ENCODE measurements at regions not wholly inside any gene's neighbourhood (a gene's known extent, or its start where the extent isn't known, plus 50 kb on each side); places are given as distances from the start of the nearest gene placed in this dataset.

DNA sequence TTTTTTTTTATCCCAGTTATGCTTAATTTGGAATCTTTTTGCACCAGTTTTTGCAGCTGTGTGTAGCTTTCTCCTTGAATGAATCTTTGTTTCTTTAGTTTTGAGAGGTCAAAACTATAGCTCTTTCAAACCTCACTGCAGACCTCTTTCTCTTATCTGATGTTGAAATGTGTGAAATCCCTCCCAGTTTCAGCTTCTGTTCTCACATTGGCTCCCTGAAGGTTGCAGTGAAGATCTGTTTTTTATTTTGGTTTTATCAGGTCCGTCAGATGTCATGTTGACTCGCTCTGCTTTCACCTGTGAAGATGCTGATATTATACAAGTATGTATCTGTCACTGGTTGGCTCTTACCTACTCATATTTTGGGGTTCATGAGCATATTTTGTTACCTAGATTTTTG is 372.0 kb downstream of the RFC3 start:
- TF ChIP-seq, protein P1, sequence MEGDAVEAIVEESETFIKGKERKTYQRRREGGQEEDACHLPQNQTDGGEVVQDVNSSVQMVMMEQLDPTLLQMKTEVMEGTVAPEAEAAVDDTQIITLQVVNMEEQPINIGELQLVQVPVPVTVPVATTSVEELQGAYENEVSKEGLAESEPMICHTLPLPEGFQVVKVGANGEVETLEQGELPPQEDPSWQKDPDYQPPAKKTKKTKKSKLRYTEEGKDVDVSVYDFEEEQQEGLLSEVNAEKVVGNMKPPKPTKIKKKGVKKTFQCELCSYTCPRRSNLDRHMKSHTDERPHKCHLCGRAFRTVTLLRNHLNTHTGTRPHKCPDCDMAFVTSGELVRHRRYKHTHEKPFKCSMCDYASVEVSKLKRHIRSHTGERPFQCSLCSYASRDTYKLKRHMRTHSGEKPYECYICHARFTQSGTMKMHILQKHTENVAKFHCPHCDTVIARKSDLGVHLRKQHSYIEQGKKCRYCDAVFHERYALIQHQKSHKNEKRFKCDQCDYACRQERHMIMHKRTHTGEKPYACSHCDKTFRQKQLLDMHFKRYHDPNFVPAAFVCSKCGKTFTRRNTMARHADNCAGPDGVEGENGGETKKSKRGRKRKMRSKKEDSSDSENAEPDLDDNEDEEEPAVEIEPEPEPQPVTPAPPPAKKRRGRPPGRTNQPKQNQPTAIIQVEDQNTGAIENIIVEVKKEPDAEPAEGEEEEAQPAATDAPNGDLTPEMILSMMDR (IDR thresholded peaks at IDR 0.05): no peak

DNA sequence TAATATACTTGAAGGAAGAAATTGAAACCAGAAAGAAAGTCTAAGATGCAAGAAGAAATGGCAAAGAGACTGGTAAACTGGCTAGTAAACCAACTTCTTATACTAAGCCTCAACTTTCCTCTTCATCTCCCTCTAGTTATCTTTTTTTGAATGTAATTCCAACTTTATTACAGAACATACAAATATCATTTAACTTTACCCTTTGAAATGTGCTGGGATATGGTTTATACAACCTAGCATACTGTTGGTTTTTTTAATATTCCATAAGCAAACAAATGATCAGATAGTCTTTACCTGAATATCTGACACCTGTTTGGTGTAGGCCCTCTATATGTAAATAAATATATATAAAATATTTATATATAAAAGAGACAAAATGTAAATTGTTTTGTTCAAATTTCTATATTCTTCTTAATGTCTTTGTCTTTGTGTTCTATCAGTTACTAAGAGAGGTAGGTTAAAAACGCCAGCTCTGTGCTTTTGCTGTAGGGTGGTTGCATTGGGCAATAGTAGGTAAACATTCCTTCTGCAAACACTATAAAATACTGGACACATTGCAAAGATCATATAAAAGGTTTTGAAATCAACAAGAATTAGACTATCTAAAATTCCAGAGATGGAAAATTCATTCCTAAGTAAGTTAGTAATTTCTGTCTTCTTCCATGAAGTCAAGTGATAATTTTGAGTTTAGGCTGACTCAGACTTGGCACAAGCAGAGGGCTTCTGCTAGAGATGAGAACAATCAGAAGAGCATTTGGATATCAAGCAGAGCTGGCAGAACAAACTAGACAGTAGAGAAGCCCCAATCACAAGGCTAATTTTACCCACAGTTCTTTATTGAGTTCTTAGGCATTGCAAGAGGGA is 383.3 kb downstream of the RFC3 start:
- TF ChIP-seq, protein P1 (IDR thresholded peaks at IDR 0.05): no peak

DNA sequence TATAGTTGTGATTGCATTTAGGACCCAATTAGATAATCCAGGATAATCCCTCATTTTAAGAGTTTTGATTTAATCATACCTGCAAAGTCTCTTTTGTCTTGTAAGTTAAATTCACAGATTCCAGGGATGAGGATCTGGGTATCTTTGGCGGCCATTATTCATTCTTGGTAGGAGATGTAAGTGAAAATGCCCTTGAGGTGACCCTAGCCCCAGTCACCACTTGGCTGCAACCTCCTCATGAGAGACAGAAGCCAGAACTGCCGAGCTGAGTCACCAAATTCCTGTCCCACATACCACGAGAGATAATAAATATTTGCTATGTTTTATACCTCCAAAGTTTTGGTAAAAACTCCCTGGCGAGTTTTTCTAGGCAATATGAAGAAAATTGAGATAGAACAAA is 389.4 kb downstream of the RFC3 start:
- TF ChIP-seq, protein P1 (IDR thresholded peaks at IDR 0.05): no peak

DNA sequence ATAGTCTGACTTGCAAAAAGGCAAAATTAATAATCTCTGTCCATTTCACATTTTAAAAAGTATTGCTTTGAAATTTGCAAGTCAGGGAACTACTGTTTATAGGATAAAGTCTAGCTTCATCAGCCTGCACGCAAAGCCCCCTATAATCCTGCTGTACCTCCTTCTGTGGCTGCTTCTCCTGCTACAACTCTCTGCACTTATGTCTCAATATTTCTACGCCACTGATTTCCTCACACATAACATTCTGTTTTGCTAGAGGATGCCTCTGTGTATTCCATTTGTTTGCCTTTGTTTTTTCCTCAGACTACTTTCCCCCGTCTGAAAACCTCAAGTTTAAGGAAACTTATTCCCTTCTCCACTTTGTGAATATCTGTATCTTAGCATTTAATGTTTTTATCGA is 389.9 kb downstream of the RFC3 start:
- TF ChIP-seq, protein P1 (IDR thresholded peaks at IDR 0.05): no peak

DNA sequence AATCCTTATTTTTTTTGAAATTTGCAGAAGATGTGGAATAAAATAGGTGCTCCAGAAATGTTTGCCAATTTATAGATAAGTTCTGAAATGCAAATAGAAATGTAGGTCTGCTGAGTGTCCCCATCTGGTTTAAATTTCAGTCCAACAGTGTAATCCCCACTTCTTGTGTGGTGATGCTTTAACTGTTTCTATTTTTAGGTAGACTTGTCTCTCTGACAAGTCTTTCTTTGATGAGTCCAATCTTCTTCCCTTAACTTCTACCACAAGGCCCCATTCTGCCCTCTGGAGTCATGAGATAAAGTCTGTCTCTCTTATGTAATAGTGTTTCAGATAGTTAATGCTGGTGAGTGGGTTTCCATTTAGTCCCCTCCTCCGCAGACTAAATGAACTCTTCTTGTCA is 390.4 kb downstream of the RFC3 start:
- TF ChIP-seq, protein P1 (IDR thresholded peaks at IDR 0.05): no peak

DNA sequence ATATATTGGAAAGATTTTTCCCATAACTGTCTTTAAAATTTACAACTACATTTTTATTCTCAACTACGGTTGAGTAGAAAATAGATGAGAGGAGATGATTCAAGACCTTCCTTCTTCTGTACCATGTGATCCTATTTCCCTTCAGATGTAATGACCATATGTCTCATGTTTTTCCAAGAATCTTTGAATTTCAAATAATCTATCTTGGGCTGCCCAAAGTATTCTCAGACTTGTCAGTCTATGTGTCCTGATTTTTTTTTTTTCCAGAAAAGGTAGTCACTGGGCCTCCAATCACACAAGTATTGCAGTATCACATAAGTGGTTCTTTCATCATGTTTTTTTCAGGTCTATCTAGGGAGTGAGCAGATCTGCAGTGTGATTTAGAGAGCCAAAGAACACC is 392.4 kb downstream of the RFC3 start:
- TF ChIP-seq, protein P1 (IDR thresholded peaks at IDR 0.05): no peak

DNA sequence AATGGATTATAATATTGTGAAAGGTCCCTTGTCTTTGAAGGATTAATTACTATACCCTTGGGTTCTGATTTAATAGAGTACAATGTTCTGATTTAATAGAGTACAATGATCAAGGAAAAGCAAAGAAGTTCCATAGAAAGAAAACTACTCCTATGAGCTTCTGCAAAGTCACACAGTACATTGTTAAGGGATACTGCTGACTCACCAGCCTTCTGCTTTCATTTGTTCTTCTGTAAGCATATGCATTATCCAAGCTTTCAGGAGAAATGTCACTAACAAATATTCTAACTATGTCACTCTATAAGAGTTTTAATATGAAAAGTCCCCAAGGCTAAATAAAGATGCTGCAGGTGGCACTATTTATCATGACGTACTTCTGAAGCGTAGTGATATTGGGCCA is 396.7 kb downstream of the RFC3 start:
- TF ChIP-seq, protein P1 (IDR thresholded peaks at IDR 0.05): no peak
